HL-60 (cell line): ENCODE measurements at regions not wholly inside any gene's neighbourhood (a gene's known extent, or its start where the extent isn't known, plus 50 kb on each side); places are given as distances from the start of the nearest gene placed in this dataset.

Experiments
- GABPA ChIP-seq: IDR thresholded peaks from 2 replicates; pipeline ENCODE4 v1.6.1; 2012; ENCODE audit warnings: low read depth
- POLR2AphosphoS5 ChIP-seq: IDR thresholded peaks from 2 replicates; pipeline ENCODE4 v1.6.1; 2012; ENCODE audit warnings: low read depth
- SPI1 ChIP-seq: IDR thresholded peaks from 2 replicates; pipeline ENCODE4 v1.6.1; 2012; ENCODE audit warnings: low read depth, mild to moderate bottlenecking, borderline replicate concordance
- TF ChIP-seq, protein P1 (sequence below): IDR thresholded peaks from one replicate; pipeline ENCODE4 v1.5.1; 2011; ENCODE audit warnings: low read length, control low read depth, inconsistent platforms; ENCODE audit not compliant: insufficient read depth
- TF ChIP-seq, protein P2 (sequence below): IDR thresholded peaks from 2 replicates; pipeline ENCODE4 v1.6.1; 2012; ENCODE audit warnings: low read depth; ENCODE audit not compliant: insufficient replicate concordance

DNA sequence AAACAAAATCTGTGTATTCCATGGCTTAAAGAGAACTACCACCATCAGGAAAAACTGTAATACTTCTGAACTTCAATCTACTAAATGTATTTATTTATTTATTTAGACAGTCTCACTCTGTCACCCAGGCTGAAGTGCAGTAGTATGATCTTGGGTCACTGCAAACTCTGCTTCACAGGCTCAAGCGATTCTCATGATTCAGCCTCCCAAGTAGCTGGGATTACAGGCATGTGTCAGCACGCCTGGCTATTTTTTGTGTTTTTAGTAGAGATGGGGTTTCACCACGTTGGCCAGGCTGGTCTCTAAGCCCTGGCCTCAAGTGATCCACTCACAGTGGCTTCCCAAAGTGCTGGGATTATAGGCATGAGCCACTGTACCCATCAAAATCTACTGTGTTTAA lies 202.3 kb upstream of the POU1F1 start:
- TF ChIP-seq, protein P1, sequence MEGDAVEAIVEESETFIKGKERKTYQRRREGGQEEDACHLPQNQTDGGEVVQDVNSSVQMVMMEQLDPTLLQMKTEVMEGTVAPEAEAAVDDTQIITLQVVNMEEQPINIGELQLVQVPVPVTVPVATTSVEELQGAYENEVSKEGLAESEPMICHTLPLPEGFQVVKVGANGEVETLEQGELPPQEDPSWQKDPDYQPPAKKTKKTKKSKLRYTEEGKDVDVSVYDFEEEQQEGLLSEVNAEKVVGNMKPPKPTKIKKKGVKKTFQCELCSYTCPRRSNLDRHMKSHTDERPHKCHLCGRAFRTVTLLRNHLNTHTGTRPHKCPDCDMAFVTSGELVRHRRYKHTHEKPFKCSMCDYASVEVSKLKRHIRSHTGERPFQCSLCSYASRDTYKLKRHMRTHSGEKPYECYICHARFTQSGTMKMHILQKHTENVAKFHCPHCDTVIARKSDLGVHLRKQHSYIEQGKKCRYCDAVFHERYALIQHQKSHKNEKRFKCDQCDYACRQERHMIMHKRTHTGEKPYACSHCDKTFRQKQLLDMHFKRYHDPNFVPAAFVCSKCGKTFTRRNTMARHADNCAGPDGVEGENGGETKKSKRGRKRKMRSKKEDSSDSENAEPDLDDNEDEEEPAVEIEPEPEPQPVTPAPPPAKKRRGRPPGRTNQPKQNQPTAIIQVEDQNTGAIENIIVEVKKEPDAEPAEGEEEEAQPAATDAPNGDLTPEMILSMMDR, result no peak
- TF ChIP-seq GABPA (no peak), POLR2AphosphoS5 (no peak), SPI1 (no peak)
- TF ChIP-seq, protein P2, sequence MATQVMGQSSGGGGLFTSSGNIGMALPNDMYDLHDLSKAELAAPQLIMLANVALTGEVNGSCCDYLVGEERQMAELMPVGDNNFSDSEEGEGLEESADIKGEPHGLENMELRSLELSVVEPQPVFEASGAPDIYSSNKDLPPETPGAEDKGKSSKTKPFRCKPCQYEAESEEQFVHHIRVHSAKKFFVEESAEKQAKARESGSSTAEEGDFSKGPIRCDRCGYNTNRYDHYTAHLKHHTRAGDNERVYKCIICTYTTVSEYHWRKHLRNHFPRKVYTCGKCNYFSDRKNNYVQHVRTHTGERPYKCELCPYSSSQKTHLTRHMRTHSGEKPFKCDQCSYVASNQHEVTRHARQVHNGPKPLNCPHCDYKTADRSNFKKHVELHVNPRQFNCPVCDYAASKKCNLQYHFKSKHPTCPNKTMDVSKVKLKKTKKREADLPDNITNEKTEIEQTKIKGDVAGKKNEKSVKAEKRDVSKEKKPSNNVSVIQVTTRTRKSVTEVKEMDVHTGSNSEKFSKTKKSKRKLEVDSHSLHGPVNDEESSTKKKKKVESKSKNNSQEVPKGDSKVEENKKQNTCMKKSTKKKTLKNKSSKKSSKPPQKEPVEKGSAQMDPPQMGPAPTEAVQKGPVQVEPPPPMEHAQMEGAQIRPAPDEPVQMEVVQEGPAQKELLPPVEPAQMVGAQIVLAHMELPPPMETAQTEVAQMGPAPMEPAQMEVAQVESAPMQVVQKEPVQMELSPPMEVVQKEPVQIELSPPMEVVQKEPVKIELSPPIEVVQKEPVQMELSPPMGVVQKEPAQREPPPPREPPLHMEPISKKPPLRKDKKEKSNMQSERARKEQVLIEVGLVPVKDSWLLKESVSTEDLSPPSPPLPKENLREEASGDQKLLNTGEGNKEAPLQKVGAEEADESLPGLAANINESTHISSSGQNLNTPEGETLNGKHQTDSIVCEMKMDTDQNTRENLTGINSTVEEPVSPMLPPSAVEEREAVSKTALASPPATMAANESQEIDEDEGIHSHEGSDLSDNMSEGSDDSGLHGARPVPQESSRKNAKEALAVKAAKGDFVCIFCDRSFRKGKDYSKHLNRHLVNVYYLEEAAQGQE, result no peak
